ENCODE measurements at regions not wholly inside any gene's neighbourhood (a gene's known extent, or its start where the extent isn't known, plus 50 kb on each side); places are given as distances from the start of the nearest gene placed in this dataset.

- no peak for DNase-seq
Measured at GRCh38 chr12:28884904-28885679, 264.0 kb upstream of the FAR2 start.

GRCh38 chr12:28885928-28886327 lies 263.1 kb upstream of the FAR2 start:
- no peak for DNase-seq

GRCh38 chr12:28887461-28887990 lies 261.6 kb upstream of the FAR2 start:
- no peak for DNase-seq

- DNase-seq: no peak
Measured at GRCh38 chr12:28890664-28891063, 258.4 kb upstream of the FAR2 start.

GRCh38 chr12:28891126-28891525 lies 258.0 kb upstream of the FAR2 start:
- DNase-seq: no peak

GRCh38 chr12:28893365-28893764 lies 255.7 kb upstream of the FAR2 start:
- no peak for DNase-seq

- DNase-seq: no peak
Measured at GRCh38 chr12:28893856-28894255, 255.2 kb upstream of the FAR2 start.

- DNase-seq: no peak
Measured at GRCh38 chr12:28896421-28896820, 252.7 kb upstream of the FAR2 start.

- DNase-seq: no peak
Measured at GRCh38 chr12:28898038-28898437, 251.0 kb upstream of the FAR2 start.

- no peak for DNase-seq
Measured at GRCh38 chr12:28899951-28900350, 249.1 kb upstream of the FAR2 start.

- DNase-seq: no peak
Measured at GRCh38 chr12:28905220-28905955, 243.7 kb upstream of the FAR2 start.

- DNase-seq: no peak
Measured at GRCh38 chr12:28908646-28909045, 240.4 kb upstream of the FAR2 start.

GRCh38 chr12:28909291-28909690 lies 239.8 kb upstream of the FAR2 start:
- no peak for DNase-seq

- DNase-seq: no peak
Measured at GRCh38 chr12:28925719-28926376, 223.2 kb upstream of the FAR2 start.

- no peak for DNase-seq
Measured at GRCh38 chr12:28930704-28931103, 218.4 kb upstream of the FAR2 start.

- no peak for DNase-seq
Measured at GRCh38 chr12:28933176-28933575, 215.9 kb upstream of the FAR2 start.

GRCh38 chr12:28933864-28934527 lies 215.1 kb upstream of the FAR2 start:
- DNase-seq: no peak

GRCh38 chr12:28936221-28936620 lies 212.9 kb upstream of the FAR2 start:
- no peak for DNase-seq

GRCh38 chr12:28936711-28937110 lies 212.4 kb upstream of the FAR2 start:
- DNase-seq: no peak

- no peak for DNase-seq
Measured at GRCh38 chr12:28937196-28937595, 211.9 kb upstream of the FAR2 start.

- DNase-seq: no peak
Measured at GRCh38 chr12:28938056-28938455, 211.0 kb upstream of the FAR2 start.

- DNase-seq: no peak
Measured at GRCh38 chr12:28938581-28939235, 210.4 kb upstream of the FAR2 start.
